HEK293 (cell line): ENCODE measurements at regions not wholly inside any gene's neighbourhood (a gene's known extent, or its start where the extent isn't known, plus 50 kb on each side); places are given as distances from the start of the nearest gene placed in this dataset.

Experiments used
- CTCF ChIP-seq: fragments of 450-650 bp; formaldehyde crosslinking; IDR thresholded peaks from 2 replicates; pipeline ENCODE4 v1.5.1; 2016; ENCODE audit warnings: missing biosample characterization, missing genetic modification characterization
- GLI4 ChIP-seq: fragments of 450-650 bp; formaldehyde crosslinking; IDR thresholded peaks from 2 replicates; pipeline ENCODE4 v1.5.1; 2016; ENCODE audit warnings: missing biosample characterization, missing genetic modification characterization
- REST ChIP-seq: fragments of 450-650 bp; formaldehyde crosslinking; IDR thresholded peaks from 2 replicates; pipeline ENCODE4 v1.5.1; 2016; ENCODE audit warnings: missing biosample characterization, missing genetic modification characterization
- TSHZ1 ChIP-seq: fragments of 450-650 bp; formaldehyde crosslinking; IDR thresholded peaks from 2 replicates; pipeline ENCODE4 v1.5.1; 2016; ENCODE audit warnings: missing biosample characterization, missing genetic modification characterization, borderline replicate concordance
- ZNF629 ChIP-seq: fragments of 450-650 bp; formaldehyde crosslinking; IDR thresholded peaks from 2 replicates; pipeline ENCODE4 v1.5.1; 2017; ENCODE audit warnings: missing biosample characterization, missing genetic modification characterization

- TF ChIP-seq GLI4 (tag by site-specific recombination) (no peak), ZNF629 (tag by site-specific recombination) (no peak), CTCF (tag by site-specific recombination) (no peak), TSHZ1 (tag by site-specific recombination) (no peak), REST (tag by site-specific recombination) (no peak)
These were observed 55.4 kb downstream of the ASCL1 start for GRCh38 chr12:103012884-103013283.
